ENCODE measurements at regions not wholly inside any gene's neighbourhood (a gene's known extent, or its start where the extent isn't known, plus 50 kb on each side); places are given as distances from the start of the nearest gene placed in this dataset.

DNA sequence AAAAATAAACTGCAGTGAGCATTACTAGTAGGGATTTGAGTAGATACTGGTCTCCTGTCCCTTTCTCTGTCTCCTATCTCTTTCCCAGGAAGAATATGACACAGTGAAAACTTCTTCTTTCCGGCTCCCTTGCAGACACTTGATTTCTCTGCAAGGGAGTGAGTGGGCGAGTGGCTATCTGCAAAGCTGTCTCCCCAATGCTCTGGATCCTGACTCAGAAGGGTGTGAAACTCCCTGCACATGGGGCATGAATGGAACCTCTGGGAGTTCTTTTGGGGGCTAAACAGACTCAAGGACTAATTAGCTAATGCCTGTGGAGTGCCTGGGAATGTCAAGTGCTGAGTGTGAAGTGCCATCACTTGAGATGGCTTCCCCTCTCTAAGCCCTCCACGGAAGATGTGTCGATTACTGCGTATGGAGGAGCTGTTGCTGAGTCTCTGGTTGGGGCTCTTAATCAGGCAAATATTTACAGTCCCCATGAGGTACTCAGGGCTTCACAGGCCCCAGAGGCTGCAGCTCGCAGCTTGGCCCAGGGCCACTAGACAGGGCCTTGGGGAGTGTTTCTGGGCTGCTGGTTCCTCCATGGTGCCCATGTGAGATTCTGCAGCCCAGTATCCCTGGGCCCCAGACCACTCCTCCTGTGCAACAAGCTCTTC, 139.8 kb downstream of the RPS24 start:
- intact Hi-C loops (cut with DNase I; ENCODE audit: low total_unique reads): no loop called here
- TF ChIP-seq, protein P1, sequence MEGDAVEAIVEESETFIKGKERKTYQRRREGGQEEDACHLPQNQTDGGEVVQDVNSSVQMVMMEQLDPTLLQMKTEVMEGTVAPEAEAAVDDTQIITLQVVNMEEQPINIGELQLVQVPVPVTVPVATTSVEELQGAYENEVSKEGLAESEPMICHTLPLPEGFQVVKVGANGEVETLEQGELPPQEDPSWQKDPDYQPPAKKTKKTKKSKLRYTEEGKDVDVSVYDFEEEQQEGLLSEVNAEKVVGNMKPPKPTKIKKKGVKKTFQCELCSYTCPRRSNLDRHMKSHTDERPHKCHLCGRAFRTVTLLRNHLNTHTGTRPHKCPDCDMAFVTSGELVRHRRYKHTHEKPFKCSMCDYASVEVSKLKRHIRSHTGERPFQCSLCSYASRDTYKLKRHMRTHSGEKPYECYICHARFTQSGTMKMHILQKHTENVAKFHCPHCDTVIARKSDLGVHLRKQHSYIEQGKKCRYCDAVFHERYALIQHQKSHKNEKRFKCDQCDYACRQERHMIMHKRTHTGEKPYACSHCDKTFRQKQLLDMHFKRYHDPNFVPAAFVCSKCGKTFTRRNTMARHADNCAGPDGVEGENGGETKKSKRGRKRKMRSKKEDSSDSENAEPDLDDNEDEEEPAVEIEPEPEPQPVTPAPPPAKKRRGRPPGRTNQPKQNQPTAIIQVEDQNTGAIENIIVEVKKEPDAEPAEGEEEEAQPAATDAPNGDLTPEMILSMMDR (IDR thresholded peaks at IDR 0.05 in 4 of 5, conservative IDR thresholded peaks at IDR 0.05 in 1 of 5): no peak
- TF ChIP-seq POLR2A (IDR thresholded peaks at IDR 0.05): no peak
- Histone ChIP-seq H3K27me3 (peaks cover 0 to 3% (median 2%) of the 10 kb centered on the region in 3 donors), H3K4me3 (no peak overlapping the region), H3K9me3 (no peaks in the 10 kb centered on the region), H3K4me1 (no peaks in the 10 kb centered on the region), H3K27ac (no peak overlapping the region), H3K36me3 (no peaks in the 10 kb centered on the region)
- ATAC-seq: no peak
- DNase-seq: no peak
- in situ Hi-C loops (cut with MboI; ENCODE audit: low sequenced_read_pairs in 4 of 4): no loop called here

GRCh38 chr10:78175444-78176015, 141.9 kb downstream of the RPS24 start:
- no peaks in the 10 kb centered on the region for H3K4me1 ChIP-seq
- H3K27me3 ChIP-seq: peaks cover 0 to 5% (median 3%) of the 10 kb centered on the region in 3 donors
- no peak overlapping the region for H3K27ac ChIP-seq
- DNase-seq: no peak
- H3K36me3 ChIP-seq: no peaks in the 10 kb centered on the region
- intact Hi-C loops (cut with DNase I; ENCODE audit: low total_unique reads): no loop called here
- ATAC-seq: no peak
- no peaks in the 10 kb centered on the region for H3K9me3 ChIP-seq
- no peak overlapping the region for H3K4me3 ChIP-seq
- no peak for TF ChIP-seq POLR2A (IDR thresholded peaks at IDR 0.05)
- TF ChIP-seq, protein P1 (IDR thresholded peaks at IDR 0.05 in 4 of 5, conservative IDR thresholded peaks at IDR 0.05 in 1 of 5): no peak
- in situ Hi-C loops (cut with MboI; ENCODE audit: low sequenced_read_pairs in 4 of 4): no loop called here

DNA sequence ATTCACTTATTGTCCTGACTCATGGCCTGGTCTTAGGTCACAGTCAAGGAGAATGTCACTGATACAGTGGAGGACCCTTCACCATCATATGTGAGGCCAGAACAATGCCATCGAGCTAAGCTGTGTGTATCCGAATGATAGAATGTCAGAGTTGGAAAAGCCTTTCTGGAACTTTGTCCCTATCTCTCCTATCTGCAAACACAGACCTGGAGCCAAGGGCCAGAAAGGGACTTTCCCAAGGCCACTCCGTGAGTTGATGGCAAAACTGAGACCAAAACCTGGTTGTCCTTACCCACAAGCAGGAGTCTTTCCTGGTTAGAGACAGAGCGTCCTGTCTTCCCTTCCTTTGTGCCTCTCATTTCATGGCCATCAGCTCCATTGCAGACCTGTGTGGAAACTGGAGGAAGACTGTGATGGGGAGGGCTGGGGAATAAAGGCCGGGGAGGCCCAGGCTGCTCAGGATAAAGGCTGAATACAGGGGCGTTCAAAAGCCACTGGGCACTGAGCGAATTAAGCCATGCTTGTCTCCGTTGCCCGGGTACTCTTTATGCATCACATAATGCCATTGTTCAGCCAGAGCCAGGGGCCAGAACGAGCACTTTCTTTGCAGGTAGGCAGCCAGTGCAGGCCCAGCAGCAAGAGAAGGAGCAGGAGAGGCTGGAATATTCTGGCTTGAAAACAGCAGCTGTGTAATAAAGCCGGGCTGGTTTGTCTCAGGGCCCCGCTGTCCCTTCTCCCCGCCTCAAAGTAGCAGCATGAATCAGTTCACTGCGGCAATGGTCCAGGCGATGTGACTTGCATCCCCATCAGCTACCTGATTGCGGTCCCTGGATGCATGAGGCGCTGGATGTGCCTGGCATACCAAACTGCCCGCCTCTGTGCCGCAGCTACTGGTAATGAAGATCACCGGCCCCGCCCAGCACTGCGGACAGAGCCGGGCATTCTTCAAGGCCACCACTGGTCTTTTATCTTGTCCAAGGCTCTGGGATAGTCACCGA, 143.0 kb downstream of the RPS24 start:
- no peak overlapping the region for H3K4me3 ChIP-seq
- in situ Hi-C loops (cut with MboI; ENCODE audit: low sequenced_read_pairs in 4 of 4) (no loop called here), intact Hi-C loops (cut with DNase I; ENCODE audit: low total_unique reads) (no loop called here)
- H3K27ac ChIP-seq: no peak overlapping the region
- DNase-seq: no peak
- no peak for ATAC-seq
- TF ChIP-seq, protein P1 (IDR thresholded peaks at IDR 0.05 in 4 of 5, conservative IDR thresholded peaks at IDR 0.05 in 1 of 5): no peak
- no peak for TF ChIP-seq POLR2A (IDR thresholded peaks at IDR 0.05)
- H3K36me3 ChIP-seq: no peaks in the 10 kb centered on the region
- peaks cover 0 to 5% (median 3%) of the 10 kb centered on the region in 3 donors for H3K27me3 ChIP-seq
- no peaks in the 10 kb centered on the region for H3K9me3 ChIP-seq
- no peaks in the 10 kb centered on the region for H3K4me1 ChIP-seq

GRCh38 chr10:78177491-78178185, 144.0 kb downstream of the RPS24 start:
- intact Hi-C loops (cut with DNase I; ENCODE audit: low total_unique reads): no loop called here
- Histone ChIP-seq H3K4me1 (no peaks in the 10 kb centered on the region), H3K27me3 (peaks cover 0 to 5% (median 3%) of the 10 kb centered on the region in 3 donors), H3K9me3 (no peaks in the 10 kb centered on the region), H3K27ac (no peak overlapping the region), H3K4me3 (no peak overlapping the region), H3K36me3 (no peaks in the 10 kb centered on the region)
- TF ChIP-seq POLR2A (IDR thresholded peaks at IDR 0.05): no peak
- in situ Hi-C loops (cut with MboI; ENCODE audit: low sequenced_read_pairs in 4 of 4): no loop called here
- no peak for ATAC-seq
- no peak for DNase-seq

Measured in gastrocnemius medialis (tissue), 4 donors.